Lung (tissue), 11 donors: ENCODE measurements at regions not wholly inside any gene's neighbourhood (a gene's known extent, or its start where the extent isn't known, plus 50 kb on each side); places are given as distances from the start of the nearest gene placed in this dataset.
"Not testable (repeated sequence)": the region's sequence is repeated elsewhere in the genome, so short reads cannot be mapped to it uniquely, and the experiment has no call there.

Experiments
- ATAC-seq: fragments of 200-7000 bp; cut with Tn5 transposase; one replicate; pipeline ENCODE4 v1.9.1; 2020; ENCODE audit warnings: moderate number of reproducible peaks; ENCODE audit not compliant: insufficient read depth, low FRiP score
- DNase-seq, 3 donors: peaks; one replicate each; pipeline ENCODE4 v3.0.0-alpha.2; 2013 to 2017
- H3K27ac ChIP-seq, 2 donors: one replicate each; pipeline ENCODE4 v1.5.1; 2013; ENCODE audit warnings: mild to moderate bottlenecking in 2 of 2, moderate library complexity in 2 of 2, control low read depth in 1 of 2, inconsistent platforms in 1 of 2, low read depth in 1 of 2, low read length in 1 of 2
- H3K27me3 ChIP-seq, 3 donors: one replicate each; pipeline ENCODE4 v1.5.1; 2013; ENCODE audit warnings: low read length in 2 of 3; ENCODE audit not compliant: control insufficient read depth in 3 of 3, insufficient read depth in 3 of 3
- H3K36me3 ChIP-seq, 4 donors: one replicate each; pipeline ENCODE4 v1.5.1; 2013; ENCODE audit warnings: low read length in 4 of 4, mild to moderate bottlenecking in 1 of 4, moderate library complexity in 1 of 4; ENCODE audit not compliant: control insufficient read depth in 4 of 4, insufficient read depth in 4 of 4
- H3K4me1 ChIP-seq, 5 donors: one replicate each; pipeline ENCODE4 v1.5.1; 2013; ENCODE audit warnings: low read length in 5 of 5, mild to moderate bottlenecking in 2 of 5, moderate library complexity in 1 of 5; ENCODE audit not compliant: control insufficient read depth in 5 of 5, insufficient read depth in 5 of 5
- H3K4me3 ChIP-seq: one replicate; pipeline ENCODE4 v1.5.1; 2013; ENCODE audit warnings: mild to moderate bottlenecking, control low read depth, moderate library complexity
- H3K9ac ChIP-seq, 2 donors: one replicate each; pipeline ENCODE4 v1.5.1; 2013; ENCODE audit warnings: low read length in 2 of 2, control low read depth in 1 of 2; ENCODE audit not compliant: insufficient read depth in 1 of 2
- H3K9me3 ChIP-seq, 4 donors: one replicate each; pipeline ENCODE4 v1.5.1; 2013; ENCODE audit warnings: low read length in 3 of 4, mild to moderate bottlenecking in 1 of 4, moderate library complexity in 1 of 4; ENCODE audit not compliant: control insufficient read depth in 4 of 4, insufficient read depth in 3 of 4
- CTCF ChIP-seq: IDR thresholded peaks from 2 replicates; pipeline ENCODE4 v1.5.1; 2012; ENCODE audit warnings: mild to moderate bottlenecking; ENCODE audit errors: control extremely low read depth, extremely low read depth
- WGBS, 2 donors: extraction: QIAGEN DNeasy Blood & Tissue Kit; methylation state at CpG; one replicate each; pipeline ENCODE4 v1.1.7; 2013; 5-methylcytosine and 5-hydroxymethylcytosine counted together
- donor health status: control.
- donor health status: control.
- donor health status: Bipolar disorder and iron deficiency.
- donor health status: healthy.
- donor health status: DM: yes; HTN: yes; CAD: no.

GRCh38 chr2:117330641-117331040 is 483.9 kb upstream of the DDX18 start:
- Histone ChIP-seq H3K4me3 (no peak overlapping the region), H3K27me3 (no peaks in the 10 kb centered on the region), H3K27ac (no peak overlapping the region), H3K4me1 (no peaks in the 10 kb centered on the region), H3K9ac (no peak overlapping the region), H3K9me3 (no peaks in the 10 kb centered on the region), H3K36me3 (no peaks in the 10 kb centered on the region)
- TF ChIP-seq CTCF, result no peak
- DNase-seq (peak in 2 of 3 donors; percentile 3 to 25), ATAC-seq (no peak)
- 61 to 89% methylated on average over 4 of the region's 4 CpGs for WGBS, 2 donors

- 95 to 96% methylated on average over 3 of the region's 3 CpGs for WGBS, 2 donors
- Histone ChIP-seq H3K27ac (no peak overlapping the region), H3K9ac (no peak overlapping the region), H3K9me3 (no peaks in the 10 kb centered on the region), H3K4me3 (no peak overlapping the region), H3K4me1 (no peaks in the 10 kb centered on the region), H3K27me3 (no peaks in the 10 kb centered on the region), H3K36me3 (no peaks in the 10 kb centered on the region)
- DNase-seq, result no peak
- ATAC-seq, result no peak
- TF ChIP-seq CTCF, result no peak
Measured at GRCh38 chr2:117335967-117336366, 478.5 kb upstream of the DDX18 start.

GRCh38 chr2:117336496-117336895 is 478.0 kb upstream of the DDX18 start:
- ATAC-seq (no peak), DNase-seq (no peak)
- Histone ChIP-seq H3K9ac (no peak overlapping the region), H3K36me3 (no peaks in the 10 kb centered on the region), H3K9me3 (no peaks in the 10 kb centered on the region), H3K4me3 (no peak overlapping the region), H3K27ac (no peak overlapping the region), H3K4me1 (no peaks in the 10 kb centered on the region), H3K27me3 (no peaks in the 10 kb centered on the region)
- WGBS, 2 donors, result 69 to 81% methylated on average over 4 of the region's 4 CpGs
- TF ChIP-seq CTCF, result no peak

GRCh38 chr2:117337981-117338380 is 476.5 kb upstream of the DDX18 start:
- DNase-seq, H3K9me3 ChIP-seq, H3K4me1 ChIP-seq, H3K4me3 ChIP-seq, H3K9ac ChIP-seq, H3K27me3 ChIP-seq, H3K36me3 ChIP-seq, H3K27ac ChIP-seq, ATAC-seq: not testable (repeated sequence)
- 57 to 72% methylated on average over 3 of the region's 3 CpGs for WGBS, 2 donors
